GM18870 (cell line): ENCODE measurements at regions not wholly inside any gene's neighbourhood (a gene's known extent, or its start where the extent isn't known, plus 50 kb on each side); places are given as distances from the start of the nearest gene placed in this dataset.

Experiments used
- ATAC-seq: cut with Tn5 transposase; IDR thresholded peaks from one replicate; pipeline ENCODE4 v1.9.1; 2021; ENCODE audit warnings: moderate library complexity; ENCODE audit not compliant: unreplicated experiment

GRCh38 chr12:93011100-93011499 lies 82.0 kb upstream of the EEA1 start:
- ATAC-seq: no peak

- no peak for ATAC-seq
Observed at GRCh38 chr12:93015871-93016751, 87.0 kb upstream of the EEA1 start.

GRCh38 chr12:93016752-93017350 lies 87.8 kb upstream of the EEA1 start:
- ATAC-seq: no peak

- ATAC-seq: no peak
Observed at GRCh38 chr12:93018610-93019009, 89.5 kb upstream of the EEA1 start.

- ATAC-seq: no peak
Observed at GRCh38 chr12:93019212-93019927, 90.3 kb upstream of the EEA1 start.

GRCh38 chr12:93019975-93020630 lies 91.0 kb upstream of the EEA1 start:
- no peak for ATAC-seq

- no peak for ATAC-seq
Observed at GRCh38 chr12:93020631-93021597, 91.8 kb upstream of the EEA1 start.

GRCh38 chr12:93022603-93023340 lies 93.7 kb upstream of the EEA1 start:
- ATAC-seq: no peak

- ATAC-seq: no peak
Observed at GRCh38 chr12:93025145-93026103, 96.3 kb upstream of the EEA1 start.

GRCh38 chr12:93027041-93027440 lies 97.9 kb upstream of the EEA1 start:
- no peak for ATAC-seq

GRCh38 chr12:93029091-93029490 lies 100.0 kb upstream of the EEA1 start:
- no peak for ATAC-seq

- ATAC-seq: no peak
Observed at GRCh38 chr12:93031028-93031427, 101.9 kb upstream of the EEA1 start.

- ATAC-seq: no peak
Observed at GRCh38 chr12:93032758-93033157, 103.7 kb upstream of the EEA1 start.

- ATAC-seq: no peak
Observed at GRCh38 chr12:93033948-93034347, 104.9 kb upstream of the EEA1 start.

GRCh38 chr12:93039062-93039461 lies 110.0 kb upstream of the EEA1 start:
- ATAC-seq: no peak

GRCh38 chr12:93039930-93040329 lies 110.8 kb upstream of the EEA1 start:
- no peak for ATAC-seq

GRCh38 chr12:93040367-93040766 lies 111.3 kb upstream of the EEA1 start:
- no peak for ATAC-seq

GRCh38 chr12:93041416-93041815 lies 112.3 kb upstream of the EEA1 start:
- ATAC-seq: no peak
